Natural killer cell (primary cell): ENCODE measurements at regions not wholly inside any gene's neighbourhood (a gene's known extent, or its start where the extent isn't known, plus 50 kb on each side); places are given as distances from the start of the nearest gene placed in this dataset.

ENCODE experiments used
- ATAC-seq, 3 donors: fragments of 150-1000 bp in 2 of 3; fragments of 200-7000 bp in 1 of 3; cut with Tn5 transposase; 1 replicate in 1 of 3; 2 replicates in 2 of 3; pipeline ENCODE4 v1.10.0; 2021; ENCODE audit warnings: mild to moderate bottlenecking in 2 of 3, moderate library complexity in 2 of 3
- DNase-seq, 2 donors: peaks; one replicate each; pipeline versions ENCODE4 v3.0.0 to v3.0.0-alpha.2; 2013 to 2021; ENCODE audit warnings: mixed read lengths in 1 of 2
- H3K27ac ChIP-seq: one replicate; pipeline ENCODE4 v1.5.1; 2013; ENCODE audit warnings: mild to moderate bottlenecking, low read length
- H3K27me3 ChIP-seq: one replicate; pipeline ENCODE4 v1.6.1; 2013; ENCODE audit warnings: low read length; ENCODE audit not compliant: control insufficient read depth, insufficient read depth
- H3K36me3 ChIP-seq: one replicate; pipeline ENCODE4 v1.6.1; 2013; ENCODE audit warnings: low read length; ENCODE audit not compliant: control insufficient read depth, insufficient read depth
- H3K4me1 ChIP-seq: one replicate; pipeline ENCODE4 v1.6.1; 2013; ENCODE audit warnings: low read length; ENCODE audit not compliant: control insufficient read depth, insufficient read depth
- H3K4me3 ChIP-seq: one replicate; pipeline ENCODE4 v1.5.1; 2013; ENCODE audit warnings: low read length
- H3K9me3 ChIP-seq: one replicate; pipeline ENCODE4 v1.6.1; 2013; ENCODE audit warnings: low read length; ENCODE audit not compliant: control insufficient read depth, insufficient read depth
- H3K27ac Mint-ChIP-seq, 2 donors: one replicate each; pipeline ENCODE4 v1.8.0; 2022; ENCODE audit warnings: mild to moderate bottlenecking in 2 of 2, mixed read lengths in 2 of 2, moderate library complexity in 1 of 2
- H3K27me3 Mint-ChIP-seq, 2 donors: one replicate each; pipeline ENCODE4 v1.8.0; 2022; ENCODE audit warnings: low read depth in 2 of 2, mixed read lengths in 2 of 2
- H3K36me3 Mint-ChIP-seq: one replicate; pipeline ENCODE4 v1.8.0; 2022; ENCODE audit warnings: mixed read lengths
- H3K4me1 Mint-ChIP-seq, 2 donors: one replicate each; pipeline ENCODE4 v1.8.0; 2022; ENCODE audit warnings: mixed read lengths in 2 of 2
- H3K4me3 Mint-ChIP-seq: one replicate; pipeline ENCODE4 v1.8.0; 2022; ENCODE audit warnings: mild to moderate bottlenecking, moderate library complexity, mixed read lengths
- H3K9me3 Mint-ChIP-seq, 2 donors: one replicate each; pipeline ENCODE4 v1.8.0; 2022; ENCODE audit warnings: mixed read lengths in 2 of 2
- CTCF ChIP-seq: fragments of 200-600 bp; IDR thresholded peaks from one replicate; pipeline ENCODE4 v1.8.0; 2022; ENCODE audit warnings: antibody characterized with exemption
- WGBS: methylation state at CpG from one replicate; pipeline ENCODE4 v1.1.7; 2013; ENCODE audit warnings: missing lambda C conversion rate; ENCODE audit not compliant: insufficient coverage; 5-methylcytosine and 5-hydroxymethylcytosine counted together
- intact Hi-C: fragments of 100-400 bp; cut with micrococcal nuclease; formaldehyde crosslinking; loops from one replicate; pipeline ENCODE4 v1.14.2; 2022

GRCh38 chr5:121667292-121667691, 184.4 kb upstream of the FTMT start:
- intact Hi-C loops: no loop called here
- H3K9me3 Mint-ChIP-seq: peaks cover 11 to 12% of the 10 kb centered on the region in 2 donors
- H3K36me3 Mint-ChIP-seq: no peaks in the 10 kb centered on the region
- Histone ChIP-seq H3K4me1 (no peaks in the 10 kb centered on the region), H3K9me3 (no peaks in the 10 kb centered on the region), H3K27ac (no peak overlapping the region), H3K4me3 (no peak overlapping the region), H3K36me3 (no peaks in the 10 kb centered on the region), H3K27me3 (no peaks in the 10 kb centered on the region)
- WGBS: 18% methylated on average over 3 of the region's 3 CpGs
- no peaks in the 10 kb centered on the region for H3K27me3 Mint-ChIP-seq
- H3K4me1 Mint-ChIP-seq: no peaks in the 10 kb centered on the region
- ATAC-seq (peak in 1 of 3 donors; percentile 10), DNase-seq (no peak)
- H3K4me3 Mint-ChIP-seq: no peak overlapping the region
- no peak for TF ChIP-seq CTCF
- no peak overlapping the region for H3K27ac Mint-ChIP-seq

- Mint-ChIP-seq H3K4me3 (no peak overlapping the region), H3K27me3 (no peaks in the 10 kb centered on the region), H3K9me3 (peaks cover 7 to 11% of the 10 kb centered on the region in 2 donors), H3K4me1 (no peaks in the 10 kb centered on the region), H3K27ac (no peak overlapping the region), H3K36me3 (no peaks in the 10 kb centered on the region)
- no peaks in the 10 kb centered on the region for H3K9me3 ChIP-seq
- no peak overlapping the region for H3K27ac ChIP-seq
- no peaks in the 10 kb centered on the region for H3K36me3 ChIP-seq
- DNase-seq: no peak
- no peak for TF ChIP-seq CTCF
- no peaks in the 10 kb centered on the region for H3K4me1 ChIP-seq
- no peak overlapping the region for H3K4me3 ChIP-seq
- H3K27me3 ChIP-seq: no peaks in the 10 kb centered on the region
- 20% methylated on average over 1 of the region's 1 CpG for WGBS
- intact Hi-C loops: no loop called here
- ATAC-seq: no peak
Observed at GRCh38 chr5:121668635-121669034, 183.0 kb upstream of the FTMT start.

- no peak overlapping the region for H3K27ac ChIP-seq
- Mint-ChIP-seq H3K9me3 (peaks cover 7 to 9% of the 10 kb centered on the region in 2 donors), H3K27me3 (no peaks in the 10 kb centered on the region), H3K36me3 (no peaks in the 10 kb centered on the region), H3K4me3 (no peak overlapping the region), H3K27ac (no peak overlapping the region), H3K4me1 (no peaks in the 10 kb centered on the region)
- H3K9me3 ChIP-seq: no peaks in the 10 kb centered on the region
- TF ChIP-seq CTCF: no peak
- DNase-seq (no peak), ATAC-seq (no peak)
- no peaks in the 10 kb centered on the region for H3K27me3 ChIP-seq
- no peak overlapping the region for H3K4me3 ChIP-seq
- no peaks in the 10 kb centered on the region for H3K36me3 ChIP-seq
- WGBS: 97% methylated on average over 2 of the region's 2 CpGs
- no peaks in the 10 kb centered on the region for H3K4me1 ChIP-seq
- intact Hi-C loops: no loop called here
Observed at GRCh38 chr5:121671624-121672023, 180.1 kb upstream of the FTMT start.

GRCh38 chr5:121675924-121676323, 175.8 kb upstream of the FTMT start:
- no peak for TF ChIP-seq CTCF
- H3K27ac ChIP-seq: no peak overlapping the region
- H3K36me3 Mint-ChIP-seq: no peaks in the 10 kb centered on the region
- ATAC-seq: no peak
- 31% methylated on average over 2 of the region's 2 CpGs for WGBS
- H3K27ac Mint-ChIP-seq: no peak overlapping the region
- no peaks in the 10 kb centered on the region for H3K36me3 ChIP-seq
- no peak for DNase-seq
- H3K4me3 ChIP-seq: no peak overlapping the region
- H3K9me3 ChIP-seq: no peaks in the 10 kb centered on the region
- peaks cover 9% of the 10 kb centered on the region in 2 donors for H3K9me3 Mint-ChIP-seq
- H3K27me3 ChIP-seq: no peaks in the 10 kb centered on the region
- no peaks in the 10 kb centered on the region for H3K27me3 Mint-ChIP-seq
- H3K4me1 ChIP-seq: no peaks in the 10 kb centered on the region
- intact Hi-C loops: no loop called here
- H3K4me1 Mint-ChIP-seq: no peaks in the 10 kb centered on the region
- H3K4me3 Mint-ChIP-seq: no peak overlapping the region
